Lower leg skin (tissue), 4 donors: ENCODE measurements at regions not wholly inside any gene's neighbourhood (a gene's known extent, or its start where the extent isn't known, plus 50 kb on each side); places are given as distances from the start of the nearest gene placed in this dataset.

Source experiments
- DNase-seq, 2 donors: peaks; one replicate each; pipeline ENCODE4 v3.0.0-alpha.2; 2019; ENCODE audit warnings: low spot score in 2 of 2
- H3K4me3 ChIP-seq: fragments of 200-600 bp; sonication (generic); 2 replicates; pipeline ENCODE4 v1.5.1; 2017; ENCODE audit warnings: mild to moderate bottlenecking, low read depth; ENCODE audit not compliant: poor library complexity, severe bottlenecking
- CTCF ChIP-seq, 3 donors: fragments of 450-650 bp; IDR thresholded peaks; one replicate each; pipeline ENCODE4 v1.5.1; 2016; ENCODE audit warnings: antibody characterized with exemption in 3 of 3, mild to moderate bottlenecking in 3 of 3, moderate library complexity in 2 of 3
- POLR2A ChIP-seq, 2 donors: fragments of 450-650 bp; IDR thresholded peaks; one replicate each; pipeline ENCODE4 v1.6.1; 2016 to 2017; ENCODE audit warnings: antibody characterized with exemption in 2 of 2, mild to moderate bottlenecking in 1 of 2, moderate library complexity in 1 of 2
- WGBS, 2 donors: methylation state at CpG; one replicate each; pipeline ENCODE4 v1.1.5; 2018; 5-methylcytosine and 5-hydroxymethylcytosine counted together
- intact Hi-C: fragments of 100-400 bp; cut with DNase I; formaldehyde crosslinking; loops from one replicate; pipeline ENCODE4 v1.15.0; 2023; ENCODE audit warnings: low total_unique reads

GRCh38 chr10:21166557-21167287 is 269.6 kb upstream of the NEBL start:
- 90 to 92% methylated on average over 16 of the region's 16 CpGs for WGBS, 2 donors
- no peak overlapping the region for H3K4me3 ChIP-seq
- intact Hi-C loops = no loop called here
- TF ChIP-seq POLR2A (IDR thresholded peaks at IDR 0.05) = no peak
- no peak for TF ChIP-seq CTCF (IDR thresholded peaks at IDR 0.05)
- DNase-seq = no peak

GRCh38 chr10:21165489-21165888 is 268.4 kb upstream of the NEBL start:
- no peak for DNase-seq
- H3K4me3 ChIP-seq = no peak overlapping the region
- 63 to 82% methylated on average over 7 of the region's 7 CpGs for WGBS, 2 donors
- intact Hi-C loops = no loop called here
- no peak for TF ChIP-seq POLR2A (IDR thresholded peaks at IDR 0.05)
- no peak for TF ChIP-seq CTCF (IDR thresholded peaks at IDR 0.05)

GRCh38 chr10:21164687-21165086 is 267.6 kb upstream of the NEBL start:
- DNase-seq = no peak
- TF ChIP-seq CTCF (IDR thresholded peaks at IDR 0.05) (no peak), POLR2A (IDR thresholded peaks at IDR 0.05) (no peak)
- WGBS, 2 donors = 66 to 75% methylated on average over 3 of the region's 3 CpGs
- intact Hi-C loops = no loop called here
- no peak overlapping the region for H3K4me3 ChIP-seq

GRCh38 chr10:21162948-21163347 is 265.8 kb upstream of the NEBL start:
- no peak for DNase-seq
- TF ChIP-seq CTCF (IDR thresholded peaks at IDR 0.05) (no peak), POLR2A (IDR thresholded peaks at IDR 0.05) (no peak)
- no peak overlapping the region for H3K4me3 ChIP-seq
- intact Hi-C loops = no loop called here

- WGBS, 2 donors = 79 to 96% methylated on average over 2 of the region's 2 CpGs
- no peak overlapping the region for H3K4me3 ChIP-seq
- TF ChIP-seq POLR2A (IDR thresholded peaks at IDR 0.05) (no peak), CTCF (IDR thresholded peaks at IDR 0.05) (no peak)
- intact Hi-C loops = no loop called here
- no peak for DNase-seq
Measured at GRCh38 chr10:21161647-21162046, 264.5 kb upstream of the NEBL start.

- no peak for DNase-seq
- no peak for TF ChIP-seq POLR2A (IDR thresholded peaks at IDR 0.05)
- intact Hi-C loops = no loop called here
- 79 to 82% methylated on average over 5 of the region's 5 CpGs for WGBS, 2 donors
- H3K4me3 ChIP-seq = no peak overlapping the region
Measured at GRCh38 chr10:21161090-21161625, 264.0 kb upstream of the NEBL start.
